Left kidney (tissue), 1 donor: ENCODE measurements at regions not wholly inside any gene's neighbourhood (a gene's known extent, or its start where the extent isn't known, plus 50 kb on each side); places are given as distances from the start of the nearest gene placed in this dataset.
"Not testable (repeated sequence)": the region's sequence is repeated elsewhere in the genome, so short reads cannot be mapped to it uniquely, and the experiment has no call there.

Source experiments
- DNase-seq: peaks from one replicate; pipeline ENCODE4 v3.0.0-alpha.2; 2013

DNA sequence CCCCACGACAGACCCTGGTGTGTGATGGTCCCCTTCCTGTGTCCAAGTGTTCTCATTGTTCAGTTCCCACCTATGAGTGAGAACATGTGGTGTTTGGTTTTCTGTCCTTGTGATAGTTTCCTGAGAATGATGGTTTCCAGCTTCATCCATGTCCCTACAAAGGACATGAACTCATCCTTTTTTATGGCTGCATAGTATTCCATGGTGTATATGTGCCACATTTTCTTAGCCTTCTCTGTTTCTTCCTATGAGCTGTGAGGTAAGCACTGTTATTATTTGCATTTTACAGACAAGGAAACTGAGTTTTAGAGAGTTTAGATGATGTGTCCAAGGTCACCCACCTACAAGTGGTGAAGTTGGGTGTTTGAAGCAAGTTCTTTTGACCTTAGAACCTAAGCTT is 51.1 kb upstream of the BNC1 start:
- DNase-seq: not testable (repeated sequence)

DNA sequence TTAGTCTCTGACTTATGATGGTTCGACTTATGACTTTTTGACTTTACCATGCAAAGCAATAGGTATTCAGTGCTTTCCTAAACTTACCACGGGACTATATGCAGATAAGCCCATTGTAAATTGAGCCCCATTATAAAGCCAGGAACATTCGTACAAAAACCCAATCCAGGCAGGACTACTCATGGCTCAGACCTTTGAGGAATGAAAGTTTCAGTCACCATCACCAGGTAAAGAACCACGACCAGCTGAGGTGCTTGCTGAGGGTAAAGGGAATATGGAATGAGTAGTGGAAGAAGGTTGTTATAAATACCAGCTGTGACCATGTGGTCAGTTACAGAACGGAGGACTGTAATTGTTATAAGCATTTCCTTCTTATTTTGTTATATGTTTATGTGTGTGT is 54.9 kb upstream of the BNC1 start:
- no peak for DNase-seq

DNA sequence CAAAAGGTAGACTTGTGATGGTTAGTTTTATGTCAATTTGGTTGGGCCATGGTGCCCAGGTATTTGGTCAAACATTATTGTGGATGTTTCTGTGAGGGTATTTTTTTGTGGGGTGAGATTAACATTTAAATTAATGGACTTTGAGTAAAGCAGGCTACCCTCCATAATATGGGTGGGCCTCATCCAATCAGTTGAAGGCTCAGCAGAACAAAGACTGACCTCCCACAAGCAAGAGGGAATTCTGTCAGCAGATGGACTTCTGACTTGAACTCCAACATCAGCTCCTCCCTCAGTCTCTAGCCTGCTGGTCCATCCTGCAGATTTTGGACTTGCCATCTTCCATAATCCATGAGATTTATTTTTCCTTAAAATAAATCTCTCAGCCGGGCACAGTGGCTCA is 55.6 kb upstream of the BNC1 start:
- DNase-seq: no peak

DNA sequence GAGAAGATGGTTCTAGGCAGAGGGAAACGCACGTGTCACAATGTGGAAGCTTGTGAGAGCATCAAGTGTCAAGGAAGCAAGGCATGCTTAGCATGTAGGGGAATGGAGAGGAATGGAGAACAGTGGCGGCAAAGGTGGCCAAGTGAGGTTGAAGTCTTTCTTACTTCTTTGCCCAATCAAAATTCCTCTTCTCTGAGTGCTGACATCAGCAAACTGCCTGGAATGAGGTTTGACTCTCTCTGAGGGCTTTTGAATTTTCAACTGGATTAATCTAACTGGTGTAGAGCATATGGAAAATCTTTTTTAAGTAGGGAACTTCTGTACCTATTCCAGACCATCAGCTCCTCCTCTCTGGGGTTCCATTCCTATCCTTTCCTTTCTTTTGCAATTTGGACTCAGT is 61.9 kb upstream of the BNC1 start:
- DNase-seq: no peak

DNA sequence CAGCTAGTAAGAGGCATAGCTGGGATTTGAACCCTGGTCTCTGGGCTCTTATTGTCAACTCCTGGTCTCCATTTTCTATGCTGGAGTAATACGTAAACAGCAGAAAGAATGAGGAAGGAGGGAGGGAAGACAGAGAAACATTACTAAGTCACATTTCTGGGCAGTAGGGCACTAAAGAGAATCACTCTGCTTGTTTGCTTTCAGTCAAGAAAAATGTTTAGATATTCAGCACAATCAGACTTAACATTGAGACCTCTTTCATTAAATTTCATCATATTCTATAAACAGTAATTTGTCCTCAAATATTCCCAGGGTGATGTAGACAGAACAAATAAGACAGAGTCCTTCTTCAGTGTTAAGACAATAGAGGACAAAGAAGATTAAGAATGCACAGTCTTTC is 67.7 kb upstream of the BNC1 start:
- no peak for DNase-seq

DNA sequence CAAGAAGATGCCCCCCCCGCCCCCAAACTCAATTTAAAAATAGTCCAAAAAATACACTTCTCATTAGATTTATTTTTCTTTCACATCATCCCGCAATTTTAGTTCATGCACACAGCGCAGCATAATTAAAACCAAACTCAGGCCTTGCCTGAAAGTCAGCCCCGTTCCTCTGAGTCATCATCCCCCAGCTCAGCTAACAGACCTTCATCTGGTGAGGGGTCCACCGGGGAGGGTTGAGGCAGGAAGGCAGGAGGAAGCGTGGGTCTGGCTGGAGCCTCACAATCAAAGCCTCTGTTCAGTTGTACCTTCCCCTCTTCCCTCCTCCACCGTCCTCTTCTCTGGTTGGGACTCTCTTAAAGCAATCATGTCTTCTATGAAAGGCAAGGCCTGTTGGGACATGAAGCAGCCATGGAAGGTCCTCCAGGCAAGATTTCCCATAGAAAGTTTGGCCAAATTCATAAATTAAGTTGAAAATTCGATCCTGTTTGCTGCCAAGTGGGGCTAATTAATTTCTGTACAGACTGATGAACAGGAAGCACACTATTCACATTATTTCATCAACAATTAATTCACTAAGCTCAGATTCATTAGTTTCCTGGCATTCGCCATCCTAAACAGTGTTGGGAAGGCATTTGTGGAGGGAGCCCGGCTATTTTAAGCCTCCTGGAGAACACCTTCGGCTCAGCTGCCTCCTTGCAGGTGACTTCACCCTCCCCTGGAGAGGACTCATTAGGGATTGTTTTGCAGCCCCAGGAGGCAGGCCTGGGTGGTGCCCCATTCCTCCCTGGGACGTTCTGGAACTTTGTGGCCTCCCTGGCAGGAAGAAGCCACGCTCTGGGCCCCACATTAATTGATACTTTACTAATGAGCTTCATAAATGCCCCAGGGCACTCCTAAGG is 72.3 kb upstream of the BNC1 start:
- DNase-seq: no peak

DNA sequence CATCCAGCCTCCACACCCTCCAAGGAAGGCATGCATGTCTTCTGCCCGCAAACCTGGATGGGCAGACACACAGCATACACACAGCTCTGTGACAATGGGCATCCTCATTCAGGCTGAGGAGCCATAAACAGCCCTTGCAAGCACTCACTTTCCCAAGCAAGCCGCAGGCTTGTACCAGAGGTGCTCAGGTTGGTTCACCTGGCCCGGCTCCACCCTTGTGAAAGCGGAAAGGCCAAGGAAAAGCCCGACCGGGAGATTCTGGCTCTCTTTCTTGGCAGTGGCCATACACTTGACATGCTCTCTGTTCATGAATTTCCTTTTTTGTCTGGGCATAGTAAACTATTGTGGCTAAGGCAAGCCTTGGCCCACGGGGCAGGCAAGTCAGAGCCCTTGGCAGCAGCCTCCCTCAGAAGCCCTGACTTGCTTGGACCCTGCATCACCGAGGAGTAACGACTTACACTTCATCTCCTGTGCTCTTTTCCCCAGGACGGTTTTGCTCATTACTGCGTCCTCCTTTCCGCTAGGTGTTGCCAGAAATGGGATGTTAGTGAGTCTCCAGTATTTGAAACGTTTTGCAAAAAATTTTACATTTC is 74.6 kb upstream of the BNC1 start:
- DNase-seq: no peak

DNA sequence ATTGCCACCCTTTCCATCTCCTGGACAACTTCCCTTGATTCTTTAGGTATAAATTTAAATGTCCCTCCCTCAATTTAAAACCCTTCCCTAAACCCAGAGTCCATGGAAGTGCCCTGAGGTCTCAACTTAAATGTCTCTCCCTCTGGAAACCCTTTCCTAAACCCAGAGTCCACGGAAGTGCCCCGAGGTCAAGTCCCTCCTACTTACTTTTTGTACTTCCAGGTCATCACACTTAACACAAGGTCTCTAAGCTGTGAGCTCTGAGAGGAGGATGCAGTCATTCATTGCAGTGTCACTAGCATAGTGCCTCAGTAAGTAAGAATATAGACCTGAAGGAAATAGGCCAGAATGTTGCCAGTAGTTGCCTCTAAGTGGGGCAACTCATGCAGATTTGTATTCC is 78.2 kb upstream of the BNC1 start:
- no peak for DNase-seq

DNA sequence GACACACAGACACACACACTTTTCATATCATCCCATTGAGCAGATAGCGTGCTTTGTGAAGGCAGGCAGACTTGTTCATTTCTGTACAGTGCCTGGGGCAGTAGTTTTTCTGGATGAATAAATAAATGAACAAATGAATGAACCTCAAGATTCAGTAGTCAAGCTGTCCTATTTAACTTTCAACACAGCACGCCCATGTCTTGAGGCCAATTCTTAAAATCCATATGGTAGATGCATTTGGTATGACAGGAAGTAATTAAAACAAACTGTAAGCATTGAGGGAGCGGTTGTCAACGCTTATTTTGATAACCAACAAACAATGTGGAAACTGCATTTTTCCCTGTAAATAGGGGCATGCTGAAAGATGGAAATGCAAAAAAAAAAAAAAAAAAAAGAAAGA is 80.0 kb upstream of the BNC1 start:
- no peak for DNase-seq

DNA sequence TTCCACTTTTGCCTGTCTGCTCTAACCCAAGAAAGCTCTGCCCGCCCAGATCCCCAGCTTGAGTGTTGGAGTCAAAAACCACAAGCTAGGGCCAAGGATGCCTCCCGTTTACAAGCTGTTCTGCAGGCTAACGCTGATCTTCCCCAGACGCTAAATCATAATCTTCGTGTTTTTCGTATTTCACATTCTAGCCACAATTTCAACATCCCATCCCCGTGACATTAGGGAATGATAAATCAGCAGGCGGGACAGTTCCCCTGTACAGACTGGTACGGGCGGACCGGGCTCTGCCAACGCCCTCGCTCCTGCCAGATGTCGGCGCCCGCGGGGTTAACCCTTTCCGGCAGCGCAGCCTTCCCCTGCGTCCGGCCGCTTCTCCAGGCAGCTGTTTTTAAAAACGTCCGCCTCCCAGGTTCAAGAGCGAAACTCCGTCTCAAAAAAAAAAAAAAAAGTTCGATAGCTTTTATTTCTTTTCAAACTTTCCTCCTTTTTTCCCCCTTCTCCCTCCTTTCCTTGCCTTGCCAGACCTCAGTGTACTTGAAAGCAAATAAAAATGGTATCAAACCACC is 81.0 kb upstream of the BNC1 start:
- peak; percentile 34 for DNase-seq

DNA sequence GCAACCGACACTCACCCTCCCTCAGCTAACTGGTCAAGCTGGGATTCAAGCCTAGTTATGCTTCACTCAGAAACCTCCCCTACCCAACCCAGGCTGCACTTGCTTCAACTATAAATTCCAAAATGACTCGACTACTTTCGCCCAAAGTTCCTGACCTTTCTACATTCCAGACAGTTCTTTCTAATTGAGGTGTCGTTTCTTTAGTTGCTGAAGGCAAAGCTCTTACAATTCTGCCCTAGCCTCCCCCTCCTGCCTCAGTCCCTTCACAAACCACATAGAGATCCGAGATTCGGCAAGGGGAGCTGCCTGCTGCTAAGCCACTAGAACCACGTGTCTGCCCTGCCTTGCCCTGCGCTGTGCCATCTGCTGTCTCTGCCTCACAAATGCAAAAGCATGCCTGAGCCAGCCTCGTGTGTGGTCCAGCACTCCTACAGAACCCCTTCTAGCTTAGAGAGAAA is 74.7 kb upstream of the SH3GL3 start:
- no peak for DNase-seq

DNA sequence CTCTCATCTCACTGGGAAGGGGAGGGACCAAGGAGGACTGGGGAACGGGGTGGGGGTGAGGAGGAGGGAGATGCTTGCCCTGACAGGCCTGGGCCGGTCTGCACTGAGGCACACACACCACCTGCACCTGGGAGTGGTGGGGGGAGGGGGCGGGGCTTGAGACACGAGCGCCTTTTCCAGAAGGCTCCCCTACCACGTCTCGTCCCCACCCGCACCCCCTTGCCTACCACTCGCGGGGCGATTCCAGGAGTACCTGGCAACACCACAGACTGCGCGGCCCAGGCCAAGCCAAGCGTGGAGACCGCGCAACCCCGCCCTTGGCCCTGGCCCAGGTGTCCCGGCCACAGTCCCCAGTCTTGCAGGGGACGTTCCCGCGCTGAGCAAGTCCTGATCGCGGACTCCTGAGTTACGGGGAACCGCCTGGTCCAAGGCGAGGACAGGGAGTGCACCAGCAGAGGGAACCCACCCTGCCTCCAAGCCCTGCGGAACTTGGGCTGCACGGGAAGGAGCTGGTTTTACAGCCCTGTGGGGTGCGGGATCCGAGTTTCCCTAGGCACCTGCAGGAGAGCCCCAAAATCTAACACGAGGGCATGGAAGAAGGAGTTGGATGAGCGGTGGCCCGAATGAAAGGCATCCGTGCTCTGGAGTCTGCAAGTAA is 68.1 kb upstream of the SH3GL3 start:
- no peak for DNase-seq

DNA sequence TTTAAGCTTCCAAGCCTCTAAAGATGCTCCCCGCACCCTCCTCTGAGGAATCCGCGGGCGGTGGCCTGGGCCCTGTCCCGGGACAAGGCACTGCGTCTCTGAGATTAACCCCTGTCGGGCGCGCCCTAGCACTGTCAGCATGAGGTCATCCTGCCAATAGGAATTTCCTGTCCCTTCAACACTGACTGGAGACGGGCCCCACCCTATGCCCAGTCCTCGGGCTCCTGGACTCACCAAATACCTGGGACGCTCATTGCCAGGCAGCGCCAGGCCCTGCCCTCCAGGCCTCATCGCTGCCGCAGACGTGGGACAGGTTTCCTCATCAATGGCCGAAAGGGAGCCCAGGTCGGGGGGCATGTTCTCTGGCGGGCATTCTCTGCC is 67.6 kb upstream of the SH3GL3 start:
- no peak for DNase-seq

DNA sequence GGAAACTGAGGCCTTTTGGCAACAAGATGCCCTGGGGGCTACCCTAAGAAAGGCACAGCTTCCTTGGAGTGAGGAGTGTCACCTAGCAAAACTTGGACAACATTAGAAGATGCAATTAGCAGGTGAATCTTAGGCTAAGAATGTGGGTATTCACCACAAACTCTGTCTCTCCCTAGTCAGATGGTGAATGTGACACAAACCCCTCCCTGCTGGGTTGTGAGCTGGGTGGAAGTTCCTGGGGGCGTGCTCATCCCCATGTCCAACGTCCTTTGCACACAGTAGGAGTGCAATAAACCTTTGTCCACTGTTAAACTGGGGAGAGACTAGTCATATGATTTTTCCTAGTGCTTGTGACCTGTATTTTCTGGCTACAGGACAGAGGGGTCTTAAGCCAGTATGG is 67.1 kb upstream of the SH3GL3 start:
- no peak for DNase-seq

DNA sequence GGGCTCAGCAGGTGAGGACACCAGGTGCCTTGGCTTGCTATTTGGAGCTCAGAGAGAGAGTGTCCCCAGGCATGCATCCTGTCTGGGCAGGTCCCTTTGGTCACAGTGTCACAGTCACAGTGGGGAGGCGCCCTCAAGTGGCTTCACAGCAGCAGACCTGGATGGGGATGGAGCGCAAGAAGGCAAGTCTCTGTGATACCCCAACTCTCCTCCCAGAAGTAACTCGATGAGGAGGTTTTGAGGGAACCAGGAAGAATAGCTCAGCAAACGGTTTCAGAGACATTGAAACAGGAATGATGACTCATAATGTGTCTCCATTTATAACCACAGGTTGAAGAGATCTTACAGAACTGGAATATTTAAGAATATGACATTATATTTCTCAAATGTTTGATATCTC is 66.5 kb upstream of the SH3GL3 start:
- DNase-seq: peak; percentile 29

DNA sequence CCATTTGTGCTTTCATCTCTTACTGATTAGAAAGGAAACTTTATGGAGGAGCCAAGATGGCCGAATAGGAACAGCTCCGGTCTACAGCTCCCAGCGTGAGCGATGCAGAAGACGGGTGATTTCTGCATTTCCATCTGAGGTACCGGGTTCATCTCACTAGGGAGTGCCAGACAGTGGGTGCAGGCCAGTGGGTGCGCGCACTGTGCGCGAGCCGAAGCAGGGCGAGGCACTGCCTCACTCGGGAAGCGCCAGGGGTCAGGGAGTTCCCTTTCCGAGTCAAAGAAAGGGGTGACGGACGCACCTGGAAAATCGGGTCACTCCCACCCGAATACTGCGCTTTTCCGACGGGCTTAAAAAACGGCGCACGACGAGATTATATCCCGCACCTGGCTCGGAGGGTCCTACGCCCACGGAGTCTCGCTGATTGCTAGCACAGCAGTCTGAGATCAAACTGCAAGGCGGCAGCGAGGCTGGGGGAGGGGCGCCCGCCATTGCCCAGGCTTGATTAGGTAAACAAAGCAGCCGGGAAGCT is 63.5 kb upstream of the SH3GL3 start:
- DNase-seq: not testable (repeated sequence)

DNA sequence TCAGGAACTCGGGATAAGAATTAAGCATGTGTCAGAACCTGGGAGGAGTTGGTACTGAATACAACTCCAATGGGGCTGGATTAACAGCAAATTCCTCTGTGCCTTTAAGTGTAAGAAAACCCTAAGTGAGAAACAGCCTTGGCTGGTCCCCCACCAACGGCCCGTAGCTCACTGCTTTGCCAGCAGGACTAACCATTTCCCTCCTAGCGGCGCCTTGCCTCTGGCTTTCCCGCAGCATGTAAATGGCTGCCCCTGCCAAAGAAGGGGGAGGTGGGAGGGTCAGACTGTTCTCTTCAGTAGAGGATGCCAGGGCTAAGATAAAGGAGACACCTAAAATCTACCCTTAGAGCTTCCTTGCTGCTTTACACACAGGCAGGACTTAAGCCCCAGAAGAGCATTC is 51.0 kb upstream of the SH3GL3 start:
- no peak for DNase-seq
